Fibroblast of skin of scalp (primary cell): ENCODE measurements at regions not wholly inside any gene's neighbourhood (a gene's known extent, or its start where the extent isn't known, plus 50 kb on each side); places are given as distances from the start of the nearest gene placed in this dataset.
"Not testable (repeated sequence)": the region's sequence is repeated elsewhere in the genome, so short reads cannot be mapped to it uniquely, and the experiment has no call there.

Experiments
- DNase-seq: peaks from one replicate; pipeline ENCODE4 v3.0.0-alpha.2; 2013

DNA sequence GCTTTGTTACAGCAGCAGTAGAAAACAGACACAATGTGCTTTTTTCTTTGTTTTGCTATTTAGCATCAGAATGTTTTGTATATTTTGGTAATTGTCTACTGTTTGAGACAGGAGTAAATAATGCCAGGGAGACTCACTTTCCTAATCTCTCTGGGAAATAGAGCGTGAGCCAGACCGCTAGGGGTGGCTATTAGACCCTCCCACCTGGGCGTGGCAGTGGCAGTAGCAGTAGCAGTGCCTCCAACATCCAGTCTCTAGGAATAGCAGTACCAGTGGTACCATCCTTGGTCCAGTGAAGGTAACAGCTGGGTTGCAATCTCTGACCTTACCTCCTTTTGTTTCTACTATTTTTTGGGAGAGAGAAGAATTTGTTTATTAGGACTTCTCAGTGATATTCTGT is 165.7 kb upstream of the MAGI2 start:
- DNase-seq, result no peak

DNA sequence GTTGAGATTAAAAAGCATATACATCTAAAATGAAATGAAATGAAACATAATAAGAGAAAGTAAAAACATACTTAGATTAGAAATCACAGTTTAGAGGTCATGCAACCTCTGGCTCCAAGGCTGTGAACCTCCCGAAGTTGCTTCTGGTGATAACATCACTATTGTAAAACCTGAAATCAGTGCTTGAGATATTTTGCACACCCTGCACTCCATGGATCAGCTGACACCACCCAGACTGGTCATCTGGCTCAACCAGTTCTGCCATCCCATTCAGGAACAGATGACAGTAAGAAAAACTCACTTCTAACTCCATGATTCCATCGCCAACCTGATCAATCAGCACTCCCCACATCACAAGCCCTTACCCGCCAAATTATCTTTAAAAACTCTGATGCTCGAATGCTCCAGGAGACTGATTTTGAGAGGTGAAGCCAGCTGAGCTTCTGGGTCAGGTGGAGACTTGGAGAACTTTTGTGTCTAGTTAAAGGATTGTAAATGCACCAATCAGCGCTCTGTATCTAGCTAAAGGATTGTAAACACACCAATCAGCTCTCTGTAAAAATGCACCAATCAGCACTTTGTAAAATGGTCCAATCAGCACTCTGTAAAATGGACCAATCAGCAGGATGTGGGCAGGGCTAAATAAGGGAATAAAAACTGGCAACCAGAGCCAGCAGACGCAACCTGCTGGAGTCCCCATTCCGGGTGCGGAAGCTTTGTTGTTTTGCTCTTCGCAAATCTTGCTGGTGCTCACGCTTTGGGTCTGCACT is 162.6 kb upstream of the MAGI2 start:
- DNase-seq, result no peak

DNA sequence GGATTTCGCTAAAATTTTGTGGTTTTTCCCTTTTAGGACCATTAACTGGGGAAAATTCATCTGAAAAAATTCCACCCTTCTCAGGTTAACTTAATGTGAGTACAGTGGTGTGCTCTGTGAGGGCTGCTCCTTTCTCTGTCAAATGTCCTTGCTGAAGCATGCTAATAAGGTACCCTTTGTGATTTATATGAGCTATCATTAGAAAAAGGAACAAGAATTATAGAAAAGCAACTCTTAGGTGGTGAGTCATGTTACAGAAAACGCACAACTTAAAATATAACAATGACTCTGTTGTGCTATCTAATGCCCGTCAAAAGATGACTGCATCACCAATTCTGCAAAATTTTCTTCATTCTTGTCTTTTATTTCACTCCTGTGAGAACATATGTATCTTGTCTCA is 162.0 kb upstream of the MAGI2 start:
- DNase-seq, result no peak

DNA sequence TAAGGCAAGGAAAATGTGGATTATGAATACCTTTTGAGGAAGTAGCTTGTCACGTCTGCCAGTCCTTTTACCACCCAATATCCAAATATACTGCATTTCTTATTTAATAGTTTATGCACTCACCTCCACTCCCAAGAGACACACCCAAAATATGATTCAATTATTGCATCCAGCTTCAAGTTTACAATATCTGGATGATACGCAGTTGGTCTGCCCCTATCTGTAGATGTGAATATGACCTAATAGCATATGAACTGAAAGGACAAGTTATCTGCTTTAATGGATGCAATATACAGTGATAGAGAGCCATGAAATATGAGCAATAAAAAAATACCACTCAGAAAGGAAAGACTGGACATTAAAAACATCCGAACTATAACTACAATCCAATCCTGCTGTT is 159.4 kb upstream of the MAGI2 start:
- no peak for DNase-seq

DNA sequence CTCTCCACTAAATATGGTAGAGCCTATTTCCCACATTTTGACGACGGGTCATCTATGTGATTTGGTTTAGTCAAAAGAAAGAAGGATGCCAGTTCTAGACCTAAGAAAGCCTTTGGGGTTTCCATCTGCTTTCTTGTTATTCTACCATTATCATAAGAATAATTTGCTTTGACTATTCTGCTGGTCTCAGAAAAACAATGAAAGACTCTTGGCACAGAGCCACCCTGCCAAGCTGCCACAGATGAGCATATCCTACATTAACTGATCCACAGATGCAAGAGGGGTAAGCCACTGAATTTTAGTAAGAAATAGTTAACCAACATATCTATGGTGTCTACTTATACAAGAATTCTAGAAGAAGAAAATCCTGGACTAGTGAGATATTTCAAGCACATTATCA is 158.6 kb upstream of the MAGI2 start:
- DNase-seq, result no peak

DNA sequence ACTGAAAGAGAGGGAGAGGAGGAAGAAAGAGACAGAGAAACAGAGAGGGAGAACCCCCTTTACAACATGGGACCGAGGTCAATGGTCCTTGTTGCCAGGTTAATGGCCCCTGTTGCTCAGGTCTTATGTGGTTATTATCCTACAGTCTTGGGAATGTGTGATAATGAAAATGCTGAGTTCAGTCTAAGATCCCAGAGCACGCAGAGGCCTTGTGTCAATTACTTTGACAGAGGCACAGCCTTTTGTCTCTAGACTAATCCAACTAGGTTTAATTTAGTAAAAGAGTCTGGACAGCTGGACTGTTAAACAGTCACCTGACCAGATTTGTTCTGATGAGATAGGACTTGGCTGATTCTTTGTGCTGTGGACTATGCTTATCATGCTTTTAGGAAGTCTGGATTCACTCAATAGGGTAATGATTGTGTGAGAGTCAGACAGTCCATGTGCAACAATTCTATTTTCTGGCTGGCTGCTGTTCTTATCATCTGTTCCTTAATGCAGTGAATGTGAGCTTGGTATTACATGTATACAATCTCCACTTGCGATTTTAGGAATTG is 157.4 kb upstream of the MAGI2 start:
- no peak for DNase-seq

DNA sequence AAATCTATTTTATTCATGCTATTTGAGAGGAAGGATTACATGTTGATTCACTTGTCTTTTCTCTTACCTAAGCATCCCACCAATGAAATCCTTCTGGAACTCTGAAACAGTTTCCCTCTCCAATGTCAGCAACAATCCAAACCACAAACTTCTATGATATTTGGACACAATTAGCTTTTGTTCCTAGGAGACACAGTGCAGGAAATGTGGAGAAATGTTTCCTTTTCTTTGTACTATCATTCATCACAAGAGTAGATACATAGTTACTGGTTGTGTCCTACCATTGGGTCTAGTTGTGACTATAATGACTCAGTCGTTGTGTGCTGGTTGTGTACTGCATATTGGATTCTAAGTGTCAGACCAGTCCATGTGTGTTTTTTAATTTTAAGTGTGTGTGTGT is 156.8 kb upstream of the MAGI2 start:
- no peak for DNase-seq

DNA sequence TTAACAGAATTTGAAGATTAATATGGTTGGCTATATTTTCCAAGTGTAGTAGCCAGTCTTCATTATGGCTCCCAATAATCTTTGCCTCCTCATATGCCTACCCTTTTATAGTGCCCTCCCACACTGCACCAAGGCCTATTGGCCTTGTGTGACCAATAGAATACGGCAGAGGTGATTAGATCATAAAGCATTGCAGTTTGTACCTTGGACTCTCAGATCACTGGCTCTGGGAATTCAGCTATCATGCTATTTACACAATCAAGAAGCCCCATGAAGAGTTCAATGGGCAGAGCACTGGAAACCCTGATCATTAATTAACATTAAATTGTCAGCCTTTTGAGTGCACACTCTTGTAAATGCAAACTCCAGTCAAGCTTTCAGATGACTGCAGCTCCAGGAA is 154.5 kb upstream of the MAGI2 start:
- no peak for DNase-seq

DNA sequence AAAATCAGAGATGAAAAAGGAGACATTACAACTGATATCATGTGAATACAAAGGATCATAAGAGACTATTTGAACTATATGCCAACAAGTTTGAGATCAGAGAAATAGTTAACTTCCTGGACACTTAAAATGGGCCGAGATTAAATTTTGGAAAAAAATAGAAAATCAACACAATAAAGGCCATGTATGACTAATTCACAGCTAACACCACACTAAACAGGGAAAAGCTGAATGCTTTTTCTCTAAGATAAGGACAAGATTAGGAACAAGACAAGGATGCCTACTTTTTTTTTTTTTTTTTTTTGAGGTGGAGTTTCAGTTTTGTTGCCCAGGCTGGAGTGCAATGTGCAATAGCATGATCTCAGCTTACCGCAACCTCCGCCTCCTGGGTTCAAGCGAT is 151.4 kb upstream of the MAGI2 start:
- DNase-seq, result no peak

DNA sequence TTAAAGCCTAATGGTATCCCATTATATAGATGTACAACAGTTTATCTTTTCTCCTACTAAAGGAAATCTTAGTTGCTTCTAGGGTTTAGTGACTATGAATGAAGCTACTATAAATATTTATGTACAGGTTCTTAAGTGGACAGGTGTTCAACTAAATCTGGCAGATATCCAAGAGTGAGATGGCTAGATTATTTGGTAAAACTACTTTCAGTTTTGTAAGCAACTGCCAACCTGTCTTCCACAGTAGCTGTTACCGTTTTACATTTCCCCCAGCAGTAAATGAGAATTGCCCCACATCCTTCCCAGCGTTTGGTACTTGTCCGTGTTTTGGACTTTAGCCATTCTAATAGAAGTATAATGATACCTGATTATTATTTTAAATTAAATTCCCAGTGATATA is 144.9 kb upstream of the MAGI2 start:
- no peak for DNase-seq

DNA sequence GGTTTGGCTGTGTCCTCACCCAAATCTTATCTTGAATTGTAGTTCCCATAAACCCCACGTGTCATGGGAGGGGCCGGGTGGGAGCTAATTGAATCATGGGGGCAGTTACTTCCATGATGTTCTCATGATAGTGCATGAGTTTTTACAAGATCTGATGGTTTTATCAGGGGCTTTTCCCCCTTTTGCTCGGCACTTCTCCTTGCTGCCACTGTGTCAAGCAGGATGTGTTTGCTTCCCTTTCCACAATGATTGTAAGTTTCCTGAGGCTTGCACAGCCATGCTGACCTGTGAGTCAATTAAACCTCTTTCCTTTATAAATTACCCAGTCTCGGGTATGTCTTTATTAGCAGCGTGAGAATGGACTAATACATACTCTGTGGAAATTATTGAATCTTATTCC is 141.2 kb upstream of the MAGI2 start:
- DNase-seq, result not testable (repeated sequence)

DNA sequence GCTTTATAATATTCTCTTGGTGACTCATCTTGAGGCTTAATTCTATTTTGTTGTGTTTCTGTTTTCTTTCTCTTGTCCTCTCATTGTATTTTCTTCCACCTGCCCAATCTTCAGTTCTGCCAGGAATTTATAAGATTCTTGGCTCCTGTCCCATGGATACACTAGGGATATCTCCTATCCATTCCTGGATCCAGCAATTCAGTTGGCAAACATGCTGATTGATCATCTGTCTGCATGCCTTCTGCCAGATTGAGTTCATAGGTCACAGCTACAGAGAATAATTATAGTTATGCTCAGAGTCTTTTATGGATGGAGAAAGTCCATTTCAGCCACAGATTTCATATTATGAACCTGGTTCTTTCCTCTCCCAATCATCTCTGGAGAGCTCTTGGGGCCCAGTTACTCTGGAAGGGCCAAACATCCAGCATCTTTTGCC is 140.4 kb upstream of the MAGI2 start:
- DNase-seq, result no peak

DNA sequence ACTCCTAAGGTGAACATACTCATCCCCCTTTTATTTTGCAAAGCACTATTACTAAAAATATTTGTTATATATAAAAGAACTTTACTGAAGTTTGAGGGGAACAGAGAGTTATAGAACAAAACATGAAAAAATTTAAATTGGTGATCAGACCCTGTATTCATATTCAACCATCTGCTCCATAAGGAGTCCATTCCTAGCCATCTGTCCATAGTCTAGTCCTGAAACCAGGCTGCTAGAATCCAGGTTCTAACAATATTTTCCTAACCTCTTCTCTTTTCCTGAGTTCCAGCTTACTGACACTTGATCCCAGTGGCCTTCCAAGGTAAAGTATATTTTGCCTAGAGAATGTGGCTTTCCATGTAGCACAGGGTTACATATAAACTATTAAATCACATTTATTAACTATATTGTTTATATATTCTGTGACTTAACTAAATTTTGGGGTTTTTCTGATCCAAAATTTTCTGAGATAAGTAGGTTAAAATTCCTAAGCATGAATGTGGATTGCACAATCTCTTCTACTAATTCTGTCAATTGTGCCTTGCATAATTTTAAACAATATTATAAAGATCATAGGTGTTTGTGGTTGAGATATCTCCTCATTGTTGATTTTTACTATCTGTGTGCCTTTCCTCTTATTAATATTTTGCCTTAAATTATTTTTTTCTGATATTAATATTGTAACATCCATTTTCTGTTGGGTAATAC is 137.6 kb upstream of the MAGI2 start:
- no peak for DNase-seq

DNA sequence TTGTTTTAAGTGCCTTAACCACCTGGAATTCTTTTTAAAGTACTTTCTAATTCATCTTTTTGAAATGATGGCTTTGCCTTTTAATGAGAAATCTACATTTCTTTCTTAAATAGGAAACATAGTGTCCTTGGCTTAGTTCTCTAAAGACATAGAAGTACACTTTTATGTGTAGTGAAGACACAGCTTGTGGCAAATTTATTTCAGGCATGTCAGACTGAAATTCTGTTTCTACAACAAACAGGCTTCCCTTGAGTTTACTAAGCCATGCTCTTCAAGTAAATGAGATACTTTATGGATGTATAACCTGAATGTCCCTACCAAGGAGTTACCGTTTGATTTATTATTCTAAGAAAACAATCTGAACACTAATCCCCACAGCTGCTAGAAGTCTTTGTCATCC is 136.9 kb upstream of the MAGI2 start:
- DNase-seq, result no peak

DNA sequence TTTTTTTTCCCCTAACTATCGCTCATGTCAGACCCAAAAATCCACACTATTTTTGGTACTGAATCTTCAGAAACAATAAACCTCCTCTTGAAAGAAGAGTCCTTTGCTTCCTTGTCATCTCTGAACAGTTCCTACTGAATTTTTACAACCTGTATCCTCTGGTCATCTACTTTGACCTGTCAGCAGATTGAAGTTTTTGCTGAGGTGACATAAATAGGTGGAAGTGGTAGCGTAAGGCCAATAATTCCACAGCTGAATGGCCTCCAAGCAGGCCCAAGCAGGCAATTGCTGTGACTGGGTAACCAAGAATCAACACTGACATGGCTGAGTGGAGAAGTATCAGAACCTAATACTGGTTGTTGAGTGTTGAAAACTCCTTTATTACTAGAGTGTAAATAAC is 117.4 kb upstream of the MAGI2 start:
- no peak for DNase-seq

DNA sequence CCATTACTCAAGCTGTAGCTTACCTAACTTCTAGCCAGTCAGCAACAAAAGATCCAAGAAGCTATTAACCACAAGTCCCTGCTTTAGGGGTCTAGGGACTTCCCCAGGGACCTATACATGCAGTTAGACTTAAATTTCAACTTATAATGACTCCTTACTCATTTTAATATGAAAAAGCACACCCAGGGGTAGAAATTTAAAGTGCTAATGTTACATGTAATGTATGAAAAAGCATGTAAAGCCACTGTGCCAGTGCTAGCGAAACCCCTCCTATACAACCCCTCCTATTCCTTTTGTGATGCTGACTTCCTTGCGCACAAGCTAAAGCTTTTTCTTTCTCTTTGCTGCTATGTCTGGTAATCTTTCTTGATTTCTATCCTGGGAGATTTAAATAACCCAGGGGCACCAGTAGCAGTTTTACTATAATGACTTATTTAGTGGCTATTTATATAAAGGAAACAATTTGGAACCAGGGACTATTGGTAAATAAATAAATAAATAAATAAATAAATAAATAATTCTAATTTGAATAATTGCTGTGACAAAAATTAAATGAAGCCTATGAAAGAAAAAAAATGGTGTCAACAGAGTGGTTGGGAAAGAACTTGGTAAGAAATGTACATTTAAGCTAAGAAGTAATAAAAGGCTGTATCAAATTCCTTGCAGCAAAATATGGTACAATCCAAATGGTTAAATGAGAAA is 110.5 kb upstream of the MAGI2 start:
- no peak for DNase-seq

DNA sequence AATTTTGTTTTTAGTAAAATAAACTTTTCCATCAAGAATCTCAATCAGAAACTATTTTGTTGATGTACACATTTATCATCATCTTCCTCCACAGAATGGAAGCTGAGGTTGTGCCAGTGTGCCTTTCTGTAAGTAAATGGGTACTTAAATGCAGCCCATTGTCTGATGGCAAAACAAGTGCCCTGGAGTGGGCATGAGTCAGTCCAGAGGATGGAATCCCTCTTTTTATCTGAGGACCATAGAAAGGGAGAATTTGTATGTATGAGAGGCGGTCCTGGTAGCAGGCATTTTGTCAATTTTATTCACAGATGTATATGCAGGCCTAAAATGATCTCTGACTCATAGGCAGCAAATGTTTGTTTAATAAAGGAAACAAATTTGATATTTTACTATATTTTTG is 102.1 kb upstream of the MAGI2 start:
- no peak for DNase-seq

DNA sequence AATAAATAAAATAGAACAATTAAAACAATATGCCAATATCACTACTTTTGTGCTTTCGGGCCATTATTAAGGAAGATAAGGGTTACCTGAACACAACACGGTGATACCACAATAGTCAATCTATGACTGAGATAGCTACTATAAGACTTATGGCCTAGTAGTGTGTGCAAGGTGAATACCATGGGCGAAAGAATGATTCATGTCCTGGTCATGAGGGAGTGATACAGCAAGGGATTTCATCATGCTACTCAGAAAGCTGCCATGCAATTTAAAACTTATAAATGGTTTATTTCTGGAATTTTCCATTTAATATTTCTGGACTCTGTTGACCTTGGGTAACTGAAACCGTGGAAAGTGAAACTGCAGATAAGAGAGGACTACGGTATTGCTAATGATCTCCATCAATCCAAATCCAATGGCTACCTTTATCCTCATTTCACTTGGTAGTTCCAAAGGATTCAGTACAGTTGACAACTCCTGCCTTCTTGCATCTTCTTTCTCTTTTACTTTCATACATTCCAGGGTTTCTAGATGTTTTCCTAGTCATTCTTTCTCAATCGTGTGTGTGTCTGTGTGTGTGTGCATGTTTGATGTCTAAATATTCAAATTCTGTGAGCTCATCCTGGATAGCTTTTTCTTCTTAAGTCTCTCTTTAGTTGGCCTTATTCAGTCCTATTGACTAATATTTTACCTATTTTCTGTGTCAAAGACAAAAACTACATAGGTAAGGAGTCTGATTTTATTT is 100.5 kb upstream of the MAGI2 start:
- DNase-seq, result peak; percentile 36

DNA sequence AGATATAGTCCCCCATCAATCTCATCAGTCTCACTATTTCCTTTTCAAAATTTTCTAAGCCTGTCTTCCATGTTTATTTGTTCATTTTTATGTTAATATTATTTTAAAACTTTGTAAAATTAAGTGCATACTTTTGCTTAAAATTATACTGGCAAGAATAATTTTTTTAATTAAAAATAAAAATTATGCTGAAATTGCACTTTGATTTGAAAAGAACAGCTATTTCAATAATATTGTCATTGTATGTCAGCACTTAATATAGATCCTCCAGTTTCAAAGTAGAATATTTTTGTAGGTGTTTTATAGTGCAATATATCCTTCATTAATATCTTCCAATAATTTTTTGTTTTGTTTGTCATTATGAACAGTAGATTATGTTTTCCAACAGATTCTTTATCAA is 99.0 kb upstream of the MAGI2 start:
- DNase-seq, result no peak

DNA sequence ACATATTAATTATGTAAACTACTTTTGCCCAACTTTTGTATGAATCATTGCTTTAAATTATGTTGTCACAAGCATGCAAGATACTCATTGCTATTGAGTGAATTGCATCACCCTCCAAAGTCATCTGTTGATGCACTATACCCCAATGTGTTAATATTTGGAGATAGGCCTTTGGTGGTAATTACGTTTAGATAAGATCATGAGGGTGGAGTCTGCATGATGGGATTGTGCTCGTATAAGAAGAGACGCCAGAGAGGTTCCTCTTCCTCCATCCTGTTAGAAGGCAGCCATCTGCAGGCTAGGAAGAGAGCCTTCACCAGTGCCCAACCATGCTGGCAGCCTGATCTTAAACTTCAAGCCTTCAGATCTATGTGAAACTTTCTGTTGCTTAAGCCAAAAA is 95.3 kb upstream of the MAGI2 start:
- DNase-seq, result peak; percentile 4

DNA sequence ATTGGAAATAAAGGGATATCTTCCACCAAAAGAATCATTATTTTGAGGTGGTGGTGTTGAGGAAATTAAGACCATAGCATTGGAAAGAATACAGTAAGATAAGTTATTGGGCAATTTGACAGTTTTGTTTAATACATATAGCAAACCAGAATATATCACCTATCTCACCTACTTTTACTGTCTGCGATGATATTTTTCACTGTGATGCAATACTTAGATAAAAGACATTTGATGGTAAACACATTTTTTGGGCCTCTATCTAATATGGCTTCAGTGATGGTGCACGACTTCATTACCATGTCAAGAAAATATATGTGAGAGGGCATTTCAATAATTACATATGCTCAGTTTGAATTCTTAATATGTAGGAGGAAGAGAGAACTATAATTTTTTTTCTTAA is 93.7 kb upstream of the MAGI2 start:
- DNase-seq, result no peak

DNA sequence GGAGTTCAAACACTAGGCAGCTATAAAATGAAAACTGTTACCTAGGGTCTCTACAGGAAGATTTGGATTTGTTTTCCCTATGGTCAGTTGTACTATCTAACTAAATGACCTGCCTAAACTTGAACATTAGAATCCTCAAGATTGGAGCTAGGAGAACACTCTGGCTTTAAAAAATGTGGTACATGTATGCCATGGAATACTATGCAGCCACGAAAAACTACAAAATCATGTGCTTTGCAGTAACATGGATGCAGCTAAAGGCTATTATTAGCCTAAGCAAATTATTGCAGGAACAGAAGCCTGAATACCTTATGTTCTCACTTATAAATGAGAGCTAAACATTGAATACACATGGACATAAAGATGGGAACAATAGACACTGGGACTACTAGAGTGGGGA is 87.1 kb upstream of the MAGI2 start:
- DNase-seq, result no peak

DNA sequence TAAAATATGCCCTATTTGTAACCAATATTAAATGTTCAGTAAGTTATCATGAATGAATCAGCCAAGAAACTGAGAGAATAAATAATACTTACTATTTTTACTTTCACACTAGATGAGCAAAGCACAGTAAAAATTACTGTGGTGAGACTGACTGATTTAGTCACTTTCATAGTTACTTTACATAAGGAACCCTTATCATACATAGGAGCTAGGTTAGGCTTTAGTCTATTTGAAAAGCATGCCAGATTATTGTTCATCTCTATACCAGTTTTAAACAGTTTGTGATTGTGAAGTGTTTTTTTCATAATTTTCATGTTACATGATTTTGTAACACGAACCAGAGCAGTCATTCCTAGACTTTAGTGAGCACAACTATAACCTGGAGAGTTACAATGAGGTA is 80.7 kb upstream of the MAGI2 start:
- DNase-seq, result no peak
